Activated naive CD8-positive, alpha-beta T cell treated with anti-CD3 and anti-CD28 coated beads, Interleukin-2, amount 10 ng/mL, durations not matched to agents 7 days and 5 days (primary cell): ENCODE measurements at regions not wholly inside any gene's neighbourhood (a gene's known extent, or its start where the extent isn't known, plus 50 kb on each side); places are given as distances from the start of the nearest gene placed in this dataset.
"Not testable (repeated sequence)": the region's sequence is repeated elsewhere in the genome, so short reads cannot be mapped to it uniquely, and the experiment has no call there.

Experiments
- ATAC-seq: fragments of 150-1000 bp; cut with Tn5 transposase; one replicate; pipeline ENCODE4 v1.10.0; 2021; ENCODE audit warnings: low read depth, moderate library complexity
- POLR2A ChIA-PET: fragments of 350-600 bp; sonication (Branson Sonifier 250); formaldehyde crosslinking; loops from one replicate; lab custom pipeline; 2021; ENCODE audit warnings: antibody characterized with exemption; lab: Charles Lee
- DNase-seq: peaks from one replicate; pipeline ENCODE4 v3.0.0; 2021
- H3K27ac Mint-ChIP-seq: one replicate; pipeline ENCODE4 v1.8.0; 2022; ENCODE audit warnings: mild to moderate bottlenecking, mixed read lengths
- H3K27me3 Mint-ChIP-seq: one replicate; pipeline ENCODE4 v1.8.0; 2022; ENCODE audit warnings: mild to moderate bottlenecking, moderate library complexity, mixed read lengths
- H3K36me3 Mint-ChIP-seq: one replicate; pipeline ENCODE4 v1.8.0; 2021; ENCODE audit warnings: mild to moderate bottlenecking, mixed read lengths
- H3K4me1 Mint-ChIP-seq: one replicate; pipeline ENCODE4 v1.8.0; 2021; ENCODE audit warnings: mixed read lengths
- H3K4me3 Mint-ChIP-seq: one replicate; pipeline ENCODE4 v1.8.0; 2022; ENCODE audit warnings: mild to moderate bottlenecking, moderate library complexity, mixed read lengths
- H3K9me3 Mint-ChIP-seq: one replicate; pipeline ENCODE4 v1.8.0; 2021; ENCODE audit warnings: mixed read lengths

GRCh38 chr5:17852111-17852510, 217.9 kb downstream of the TAF11L14 start:
- Mint-ChIP-seq H3K27me3 (no peaks in the 10 kb centered on the region), H3K4me1 (no peaks in the 10 kb centered on the region), H3K4me3 (no peak overlapping the region), H3K36me3 (no peaks in the 10 kb centered on the region), H3K9me3 (peaks cover 3% of the 10 kb centered on the region), H3K27ac (no peak overlapping the region)
- ATAC-seq = no peak
- POLR2A ChIA-PET = no interaction called here
- no peak for DNase-seq

GRCh38 chr5:17852740-17853139, 218.5 kb downstream of the TAF11L14 start:
- Mint-ChIP-seq H3K9me3 (peaks cover 3% of the 10 kb centered on the region), H3K27me3 (no peaks in the 10 kb centered on the region), H3K4me1 (no peaks in the 10 kb centered on the region), H3K36me3 (no peaks in the 10 kb centered on the region), H3K27ac (no peak overlapping the region), H3K4me3 (no peak overlapping the region)
- no peak for DNase-seq
- POLR2A ChIA-PET = no interaction called here
- ATAC-seq = no peak

- DNase-seq = no peak
- H3K36me3 Mint-ChIP-seq = no peaks in the 10 kb centered on the region
- POLR2A ChIA-PET = no interaction called here
- H3K27me3 Mint-ChIP-seq = no peaks in the 10 kb centered on the region
- ATAC-seq = no peak
- H3K9me3 Mint-ChIP-seq = no peaks in the 10 kb centered on the region
- H3K4me1 Mint-ChIP-seq = no peaks in the 10 kb centered on the region
- H3K27ac Mint-ChIP-seq = no peak overlapping the region
- H3K4me3 Mint-ChIP-seq = no peak overlapping the region
Observed at GRCh38 chr5:17854901-17855300, 220.6 kb downstream of the TAF11L14 start.

GRCh38 chr5:17860660-17861315, 226.5 kb downstream of the TAF11L14 start:
- no peak overlapping the region for H3K4me3 Mint-ChIP-seq

GRCh38 chr5:17864903-17865302, 230.6 kb downstream of the TAF11L14 start:
- H3K9me3 Mint-ChIP-seq = peaks cover 11% of the 10 kb centered on the region
- H3K4me1 Mint-ChIP-seq, H3K27me3 Mint-ChIP-seq, DNase-seq, POLR2A ChIA-PET, H3K36me3 Mint-ChIP-seq, ATAC-seq, H3K4me3 Mint-ChIP-seq, H3K27ac Mint-ChIP-seq: not testable (repeated sequence)

More at GRCh38 chr5:17860660-17861315, 226.5 kb downstream of the TAF11L14 start:
- peaks cover 8% of the 10 kb centered on the region for H3K9me3 Mint-ChIP-seq
- DNase-seq = no peak
- ATAC-seq = no peak
- H3K27ac Mint-ChIP-seq = no peak overlapping the region
- no peaks in the 10 kb centered on the region for H3K36me3 Mint-ChIP-seq
- POLR2A ChIA-PET = no interaction called here
- no peaks in the 10 kb centered on the region for H3K27me3 Mint-ChIP-seq
- H3K4me1 Mint-ChIP-seq = no peaks in the 10 kb centered on the region

GRCh38 chr5:17865966-17866365, 231.7 kb downstream of the TAF11L14 start:
- H3K4me3 Mint-ChIP-seq, POLR2A ChIA-PET, H3K27ac Mint-ChIP-seq, H3K27me3 Mint-ChIP-seq, DNase-seq, H3K4me1 Mint-ChIP-seq, H3K36me3 Mint-ChIP-seq, ATAC-seq: not testable (repeated sequence)
- H3K9me3 Mint-ChIP-seq = peaks cover 11% of the 10 kb centered on the region

GRCh38 chr5:17872204-17872603, 237.9 kb downstream of the TAF11L14 start:
- no peak overlapping the region for H3K4me3 Mint-ChIP-seq
- H3K9me3 Mint-ChIP-seq = peaks cover 4% of the 10 kb centered on the region
- H3K27me3 Mint-ChIP-seq = no peaks in the 10 kb centered on the region
- no peaks in the 10 kb centered on the region for H3K4me1 Mint-ChIP-seq
- ATAC-seq (no peak), DNase-seq (no peak)
- no peak overlapping the region for H3K27ac Mint-ChIP-seq
- no peaks in the 10 kb centered on the region for H3K36me3 Mint-ChIP-seq
- POLR2A ChIA-PET = no interaction called here

GRCh38 chr5:17878541-17878940, 244.3 kb downstream of the TAF11L14 start:
- Mint-ChIP-seq H3K27ac (no peak overlapping the region), H3K9me3 (peaks cover 4% of the 10 kb centered on the region), H3K36me3 (no peaks in the 10 kb centered on the region), H3K4me1 (no peaks in the 10 kb centered on the region), H3K4me3 (no peak overlapping the region), H3K27me3 (no peaks in the 10 kb centered on the region)
- ATAC-seq (no peak), DNase-seq (no peak)
- POLR2A ChIA-PET = no interaction called here

- Mint-ChIP-seq H3K27me3 (no peaks in the 10 kb centered on the region), H3K9me3 (peaks cover 2% of the 10 kb centered on the region), H3K4me1 (no peaks in the 10 kb centered on the region), H3K4me3 (no peak overlapping the region), H3K36me3 (no peaks in the 10 kb centered on the region), H3K27ac (no peak overlapping the region)
- no peak for DNase-seq
- no peak for ATAC-seq
- POLR2A ChIA-PET = no interaction called here
Observed at GRCh38 chr5:17879276-17879675, 245.0 kb downstream of the TAF11L14 start.

- POLR2A ChIA-PET = no interaction called here
- H3K27ac Mint-ChIP-seq = no peak overlapping the region
- peaks cover 9% of the 10 kb centered on the region for H3K9me3 Mint-ChIP-seq
- no peak overlapping the region for H3K4me3 Mint-ChIP-seq
- no peak for DNase-seq
- no peaks in the 10 kb centered on the region for H3K4me1 Mint-ChIP-seq
- H3K36me3 Mint-ChIP-seq = no peaks in the 10 kb centered on the region
- no peak for ATAC-seq
- no peaks in the 10 kb centered on the region for H3K27me3 Mint-ChIP-seq
Observed at GRCh38 chr5:17880869-17881268, 246.6 kb downstream of the TAF11L14 start.

GRCh38 chr5:17882760-17883488, 248.7 kb downstream of the TAF11L14 start:
- Mint-ChIP-seq H3K4me1 (no peaks in the 10 kb centered on the region), H3K4me3 (no peak overlapping the region), H3K36me3 (no peaks in the 10 kb centered on the region), H3K27me3 (no peaks in the 10 kb centered on the region), H3K9me3 (peaks cover 10% of the 10 kb centered on the region), H3K27ac (no peak overlapping the region)
- ATAC-seq (no peak), DNase-seq (no peak)
- POLR2A ChIA-PET = no interaction called here

GRCh38 chr5:17888155-17888554, 253.9 kb downstream of the TAF11L14 start:
- Mint-ChIP-seq H3K27ac (no peak overlapping the region), H3K4me1 (no peaks in the 10 kb centered on the region), H3K4me3 (no peak overlapping the region), H3K27me3 (no peaks in the 10 kb centered on the region), H3K9me3 (peaks cover 11% of the 10 kb centered on the region), H3K36me3 (no peaks in the 10 kb centered on the region)
- ATAC-seq (no peak), DNase-seq (no peak)
- POLR2A ChIA-PET = no interaction called here

GRCh38 chr5:17890501-17890900, 256.2 kb downstream of the TAF11L14 start:
- Mint-ChIP-seq H3K4me3 (no peak overlapping the region), H3K27ac (no peak overlapping the region), H3K9me3 (peaks cover 4% of the 10 kb centered on the region), H3K27me3 (no peaks in the 10 kb centered on the region), H3K4me1 (no peaks in the 10 kb centered on the region), H3K36me3 (no peaks in the 10 kb centered on the region)
- DNase-seq (no peak), ATAC-seq (no peak)
- POLR2A ChIA-PET = no interaction called here

GRCh38 chr5:17891881-17892280, 257.6 kb downstream of the TAF11L14 start:
- Mint-ChIP-seq H3K9me3 (peaks cover 4% of the 10 kb centered on the region), H3K27ac (no peak overlapping the region)
- no peak for ATAC-seq

More at GRCh38 chr5:17891881-17892280, 257.6 kb downstream of the TAF11L14 start:
- Mint-ChIP-seq H3K27me3 (no peaks in the 10 kb centered on the region), H3K36me3 (no peaks in the 10 kb centered on the region), H3K4me1 (no peaks in the 10 kb centered on the region), H3K4me3 (no peak overlapping the region)
- POLR2A ChIA-PET = no interaction called here
- no peak for DNase-seq
